ENCODE measurements at regions not wholly inside any gene's neighbourhood (a gene's known extent, or its start where the extent isn't known, plus 50 kb on each side); places are given as distances from the start of the nearest gene placed in this dataset.

- TF ChIP-seq CSDC2 (CRISPR knock-in tag; IDR thresholded peaks at IDR 0.05) (no peak), POU6F1 (CRISPR knock-in tag; IDR thresholded peaks at IDR 0.05; ENCODE audit: borderline replicate concordance, low read depth) (no peak), GLIS3 (CRISPR knock-in tag; IDR thresholded peaks at IDR 0.05) (no peak), SNAI2 (CRISPR knock-in tag; IDR thresholded peaks at IDR 0.05) (no peak), TSHZ2 (CRISPR knock-in tag; IDR thresholded peaks at IDR 0.05) (no peak), TOX (CRISPR knock-in tag; IDR thresholded peaks at IDR 0.05; ENCODE audit: borderline replicate concordance) (no peak), ZNF70 (CRISPR knock-in tag; IDR thresholded peaks at IDR 0.05) (no peak), CSRNP3 (CRISPR knock-in tag; IDR thresholded peaks at IDR 0.05) (no peak), ZFP30 (CRISPR knock-in tag; IDR thresholded peaks at IDR 0.05) (no peak), RARB (CRISPR knock-in tag; IDR thresholded peaks at IDR 0.05) (no peak), ESRRG (CRISPR knock-in tag; IDR thresholded peaks at IDR 0.05) (no peak), ZNF8 (CRISPR knock-in tag; IDR thresholded peaks at IDR 0.05) (no peak), CREB5 (CRISPR knock-in tag; IDR thresholded peaks at IDR 0.05; ENCODE audit: low read depth) (no peak), ARNTL (CRISPR knock-in tag; IDR thresholded peaks at IDR 0.05; ENCODE audit: borderline replicate concordance, low read depth) (no peak), BACH2 (CRISPR knock-in tag; IDR thresholded peaks at IDR 0.05; ENCODE audit: borderline replicate concordance) (no peak)
- no peak for ATAC-seq
Measured at GRCh38 chr6:60681806-60682205, 1604.2 kb downstream of the KHDRBS2 start.

- TF ChIP-seq ARNTL (CRISPR knock-in tag; IDR thresholded peaks at IDR 0.05; ENCODE audit: borderline replicate concordance, low read depth), result no peak
- TF ChIP-seq ZNF565 (CRISPR knock-in tag; conservative IDR thresholded peaks at IDR 0.05; ENCODE audit: low read depth), result no peak
- no peak for ATAC-seq
Measured at GRCh38 chr6:60679175-60679574, 1606.8 kb downstream of the KHDRBS2 start.

GRCh38 chr6:60671369-60671768 is 1614.7 kb downstream of the KHDRBS2 start:
- no peak for TF ChIP-seq GLIS3 (CRISPR knock-in tag; IDR thresholded peaks at IDR 0.05)
- no peak for TF ChIP-seq ISL1 (CRISPR knock-in tag; IDR thresholded peaks at IDR 0.05)
- no peak for TF ChIP-seq ZFP30 (CRISPR knock-in tag; IDR thresholded peaks at IDR 0.05)
- no peak for TF ChIP-seq POU6F1 (CRISPR knock-in tag; IDR thresholded peaks at IDR 0.05; ENCODE audit: borderline replicate concordance, low read depth)
- TF ChIP-seq SNAI2 (CRISPR knock-in tag; IDR thresholded peaks at IDR 0.05), result no peak
- no peak for TF ChIP-seq ZNF565 (CRISPR knock-in tag; conservative IDR thresholded peaks at IDR 0.05; ENCODE audit: low read depth)
- no peak for ATAC-seq

- no peak for ATAC-seq
- TF ChIP-seq TSHZ2 (CRISPR knock-in tag; IDR thresholded peaks at IDR 0.05) (no peak), ESRRG (CRISPR knock-in tag; IDR thresholded peaks at IDR 0.05) (no peak), POU6F1 (CRISPR knock-in tag; IDR thresholded peaks at IDR 0.05; ENCODE audit: borderline replicate concordance, low read depth) (no peak), BACH2 (CRISPR knock-in tag; IDR thresholded peaks at IDR 0.05; ENCODE audit: borderline replicate concordance) (no peak), OSR1 (CRISPR knock-in tag; IDR thresholded peaks at IDR 0.05) (no peak), RARB (CRISPR knock-in tag; IDR thresholded peaks at IDR 0.05) (no peak), ZNF70 (CRISPR knock-in tag; IDR thresholded peaks at IDR 0.05) (no peak), ISL1 (CRISPR knock-in tag; IDR thresholded peaks at IDR 0.05) (no peak), SNAI2 (CRISPR knock-in tag; IDR thresholded peaks at IDR 0.05) (no peak), ZNF8 (CRISPR knock-in tag; IDR thresholded peaks at IDR 0.05) (no peak), CSRNP3 (CRISPR knock-in tag; IDR thresholded peaks at IDR 0.05) (no peak), TCF4 (CRISPR knock-in tag; IDR thresholded peaks at IDR 0.05; ENCODE audit: borderline replicate concordance) (no peak), ZFP30 (CRISPR knock-in tag; IDR thresholded peaks at IDR 0.05) (no peak)
Measured at GRCh38 chr6:60670036-60670435, 1616.0 kb downstream of the KHDRBS2 start.
